Parathyroid adenoma (tissue), 2 donors: ENCODE measurements at regions not wholly inside any gene's neighbourhood (a gene's known extent, or its start where the extent isn't known, plus 50 kb on each side); places are given as distances from the start of the nearest gene placed in this dataset.

Source experiments
- H2AFZ ChIP-seq: fragments of 300-600 bp; sonication (generic); one replicate; pipeline ENCODE4 v1.7.0; 2017; ENCODE audit warnings: antibody characterized with exemption, mild to moderate bottlenecking
- H3K27ac ChIP-seq: fragments of 300-600 bp; sonication (generic); one replicate; pipeline ENCODE4 v1.7.0; 2017
- H3K27me3 ChIP-seq: fragments of 300-600 bp; sonication (generic); one replicate; pipeline ENCODE4 v1.7.0; 2017; ENCODE audit warnings: low read length; ENCODE audit not compliant: control insufficient read depth, insufficient read depth
- H3K36me3 ChIP-seq: fragments of 300-600 bp; sonication (generic); one replicate; pipeline ENCODE4 v1.7.0; 2017; ENCODE audit warnings: low read length; ENCODE audit not compliant: control insufficient read depth, insufficient read depth
- H3K4me1 ChIP-seq: fragments of 300-600 bp; sonication (generic); one replicate; pipeline ENCODE4 v1.7.0; 2017; ENCODE audit warnings: control low read depth
- H3K4me2 ChIP-seq: fragments of 300-600 bp; sonication (generic); one replicate; pipeline ENCODE4 v1.7.0; 2017; ENCODE audit warnings: low read length
- H3K4me3 ChIP-seq: fragments of 300-600 bp; sonication (generic); one replicate; pipeline ENCODE4 v1.7.0; 2017; ENCODE audit warnings: low read depth, low read length
- H3K79me2 ChIP-seq: fragments of 300-600 bp; sonication (generic); one replicate; pipeline ENCODE4 v1.7.0; 2017; ENCODE audit warnings: control low read depth
- H3K9ac ChIP-seq: fragments of 300-600 bp; sonication (generic); one replicate; pipeline ENCODE4 v1.7.0; 2017; ENCODE audit warnings: mild to moderate bottlenecking
- H3K9me3 ChIP-seq: fragments of 300-600 bp; sonication (generic); one replicate; pipeline ENCODE4 v1.7.0; 2017; ENCODE audit warnings: low read length; ENCODE audit not compliant: control insufficient read depth
- TF ChIP-seq, protein P1 (sequence below): fragments of 300-600 bp; sonication (generic); IDR thresholded peaks from one replicate; pipeline ENCODE4 v1.7.0; 2017; ENCODE audit warnings: antibody characterized with exemption, mild to moderate bottlenecking
- donor health status: primary hyperparathyroidism.

DNA sequence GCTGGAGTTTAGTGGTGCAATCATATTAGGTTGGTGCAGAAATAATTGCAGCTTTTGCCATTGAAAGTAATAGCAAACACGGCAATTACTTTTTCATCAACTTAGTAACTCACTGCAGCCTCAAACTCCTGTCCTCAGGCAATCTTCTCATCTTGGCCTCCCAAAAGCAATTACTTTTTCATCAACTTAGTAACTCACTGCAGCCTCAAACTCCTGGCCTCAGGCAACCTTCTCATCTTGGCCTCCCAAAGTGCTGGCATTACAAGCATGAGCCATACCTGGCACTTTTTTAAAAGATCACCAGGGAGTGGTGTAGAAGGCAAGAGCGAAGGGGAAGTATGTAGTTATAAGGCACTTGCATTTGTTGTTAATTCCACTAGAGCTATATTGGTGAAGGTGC, 491.1 kb upstream of the ADGRL3 start:
- Histone ChIP-seq H2AFZ (no peak overlapping the region), H3K27me3 (no peaks in the 10 kb centered on the region), H3K4me1 (no peaks in the 10 kb centered on the region), H3K4me3 (no peak overlapping the region), H3K27ac (no peak overlapping the region), H3K9me3 (no peaks in the 10 kb centered on the region), H3K9ac (no peak overlapping the region), H3K79me2 (no peaks in the 10 kb centered on the region), H3K36me3 (no peaks in the 10 kb centered on the region), H3K4me2 (no peak overlapping the region)
- TF ChIP-seq, protein P1, sequence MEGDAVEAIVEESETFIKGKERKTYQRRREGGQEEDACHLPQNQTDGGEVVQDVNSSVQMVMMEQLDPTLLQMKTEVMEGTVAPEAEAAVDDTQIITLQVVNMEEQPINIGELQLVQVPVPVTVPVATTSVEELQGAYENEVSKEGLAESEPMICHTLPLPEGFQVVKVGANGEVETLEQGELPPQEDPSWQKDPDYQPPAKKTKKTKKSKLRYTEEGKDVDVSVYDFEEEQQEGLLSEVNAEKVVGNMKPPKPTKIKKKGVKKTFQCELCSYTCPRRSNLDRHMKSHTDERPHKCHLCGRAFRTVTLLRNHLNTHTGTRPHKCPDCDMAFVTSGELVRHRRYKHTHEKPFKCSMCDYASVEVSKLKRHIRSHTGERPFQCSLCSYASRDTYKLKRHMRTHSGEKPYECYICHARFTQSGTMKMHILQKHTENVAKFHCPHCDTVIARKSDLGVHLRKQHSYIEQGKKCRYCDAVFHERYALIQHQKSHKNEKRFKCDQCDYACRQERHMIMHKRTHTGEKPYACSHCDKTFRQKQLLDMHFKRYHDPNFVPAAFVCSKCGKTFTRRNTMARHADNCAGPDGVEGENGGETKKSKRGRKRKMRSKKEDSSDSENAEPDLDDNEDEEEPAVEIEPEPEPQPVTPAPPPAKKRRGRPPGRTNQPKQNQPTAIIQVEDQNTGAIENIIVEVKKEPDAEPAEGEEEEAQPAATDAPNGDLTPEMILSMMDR, result no peak

DNA sequence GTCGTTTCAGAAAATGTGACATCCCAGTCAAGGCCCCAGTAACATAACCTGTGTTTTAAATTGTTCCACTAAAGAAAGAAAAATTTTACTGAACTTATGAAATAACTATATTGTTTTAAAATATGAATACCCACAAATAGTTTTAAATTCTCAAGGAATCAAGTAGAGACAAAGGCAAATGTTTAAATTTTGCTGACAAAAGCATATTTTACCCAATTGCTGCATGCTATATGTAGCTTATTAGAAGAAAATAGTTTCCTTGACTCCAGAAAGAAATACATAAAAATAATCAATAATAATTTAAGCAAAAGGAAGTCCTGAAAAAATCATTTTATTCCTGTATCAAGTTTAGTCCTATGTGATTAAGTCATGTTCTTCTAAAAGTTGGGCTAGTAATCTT, 481.3 kb upstream of the ADGRL3 start:
- no peak overlapping the region for H3K4me2 ChIP-seq
- H3K79me2 ChIP-seq, result no peaks in the 10 kb centered on the region
- H3K36me3 ChIP-seq, result no peaks in the 10 kb centered on the region
- TF ChIP-seq, protein P1, result no peak
- H3K9me3 ChIP-seq, result no peaks in the 10 kb centered on the region
- no peak overlapping the region for H3K4me3 ChIP-seq
- H3K9ac ChIP-seq, result no peak overlapping the region
- no peak overlapping the region for H3K27ac ChIP-seq
- no peak overlapping the region for H2AFZ ChIP-seq
- no peaks in the 10 kb centered on the region for H3K4me1 ChIP-seq
- no peaks in the 10 kb centered on the region for H3K27me3 ChIP-seq

DNA sequence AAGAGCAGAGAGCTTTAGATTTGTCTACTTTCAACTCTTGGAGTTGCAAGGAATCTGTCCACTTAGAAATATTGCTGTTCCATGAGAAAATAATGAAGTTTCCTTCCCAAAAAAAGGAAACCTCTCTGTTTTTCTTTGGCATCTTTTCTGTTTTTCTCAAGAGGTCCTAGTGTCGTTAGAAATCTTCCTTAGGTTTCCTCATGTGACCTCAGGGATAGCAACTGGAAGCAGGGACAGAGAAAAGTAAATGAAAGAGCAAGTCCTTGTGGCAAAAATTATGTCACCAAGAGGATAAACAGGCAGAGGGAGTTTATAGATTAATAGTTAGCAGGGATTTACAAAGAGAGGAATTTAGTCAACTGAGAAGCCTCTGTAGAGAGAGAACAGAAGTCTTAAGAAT, 478.4 kb upstream of the ADGRL3 start:
- Histone ChIP-seq H3K9me3 (no peaks in the 10 kb centered on the region), H2AFZ (no peak overlapping the region), H3K4me1 (no peaks in the 10 kb centered on the region), H3K4me3 (no peak overlapping the region), H3K36me3 (no peaks in the 10 kb centered on the region), H3K27me3 (no peaks in the 10 kb centered on the region), H3K4me2 (no peak overlapping the region), H3K79me2 (no peaks in the 10 kb centered on the region), H3K9ac (no peak overlapping the region), H3K27ac (no peak overlapping the region)
- TF ChIP-seq, protein P1, result no peak

DNA sequence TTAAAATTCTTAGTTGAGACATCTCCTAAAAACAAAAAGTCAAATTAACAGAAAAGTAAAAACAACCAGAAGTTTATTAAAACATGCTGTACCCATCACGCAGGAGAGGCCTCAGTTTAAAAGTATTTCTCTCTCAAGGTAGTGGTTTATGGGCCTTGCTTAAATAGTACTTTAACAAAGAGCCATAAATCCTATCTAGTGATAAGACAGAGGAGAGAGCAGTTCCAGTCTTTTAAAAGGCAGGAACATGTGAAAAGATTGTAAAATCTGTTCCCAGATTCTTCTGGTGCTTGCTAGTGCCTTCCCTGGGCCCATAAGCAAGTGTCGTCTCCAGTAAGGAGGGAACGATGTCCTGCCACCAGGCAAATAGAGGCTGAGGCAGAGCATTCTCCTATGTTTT, 476.3 kb upstream of the ADGRL3 start:
- TF ChIP-seq, protein P1, result no peak
- H3K4me2 ChIP-seq, result no peak overlapping the region
- no peak overlapping the region for H3K27ac ChIP-seq
- no peaks in the 10 kb centered on the region for H3K27me3 ChIP-seq
- no peaks in the 10 kb centered on the region for H3K4me1 ChIP-seq
- no peak overlapping the region for H3K4me3 ChIP-seq
- H3K36me3 ChIP-seq, result no peaks in the 10 kb centered on the region
- no peak overlapping the region for H2AFZ ChIP-seq
- no peak overlapping the region for H3K9ac ChIP-seq
- no peaks in the 10 kb centered on the region for H3K79me2 ChIP-seq
- H3K9me3 ChIP-seq, result no peaks in the 10 kb centered on the region

DNA sequence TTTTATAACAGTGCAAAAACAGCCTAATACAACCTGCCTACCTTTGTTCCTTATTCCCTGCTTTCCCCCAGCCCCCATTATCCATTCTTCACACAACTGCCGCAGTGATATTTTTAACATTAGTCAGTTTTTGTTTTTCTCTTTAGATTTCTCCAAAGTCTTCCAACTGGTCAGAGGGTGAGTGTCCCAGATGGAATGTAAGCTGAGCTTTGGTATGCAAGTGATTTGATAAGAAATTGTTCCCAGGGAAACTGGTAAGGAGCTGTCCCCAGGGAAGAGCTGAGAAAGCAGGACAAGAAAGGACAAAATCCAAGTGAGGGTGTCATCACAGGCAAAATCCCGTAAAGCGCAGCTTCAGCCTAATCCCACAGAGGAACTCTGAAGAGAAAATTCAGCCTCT, 475.5 kb upstream of the ADGRL3 start:
- H3K4me1 ChIP-seq, result no peaks in the 10 kb centered on the region
- no peak overlapping the region for H2AFZ ChIP-seq
- H3K27me3 ChIP-seq, result no peaks in the 10 kb centered on the region
- TF ChIP-seq, protein P1, result no peak
- no peaks in the 10 kb centered on the region for H3K9me3 ChIP-seq
- no peak overlapping the region for H3K9ac ChIP-seq
- H3K36me3 ChIP-seq, result no peaks in the 10 kb centered on the region
- H3K27ac ChIP-seq, result no peak overlapping the region
- no peak overlapping the region for H3K4me3 ChIP-seq
- H3K4me2 ChIP-seq, result no peak overlapping the region
- no peaks in the 10 kb centered on the region for H3K79me2 ChIP-seq
